ENCODE measurements at regions not wholly inside any gene's neighbourhood (a gene's known extent, or its start where the extent isn't known, plus 50 kb on each side); places are given as distances from the start of the nearest gene placed in this dataset.
"Not testable (repeated sequence)": the region's sequence is repeated elsewhere in the genome, so short reads cannot be mapped to it uniquely, and the experiment has no call there.

DNA sequence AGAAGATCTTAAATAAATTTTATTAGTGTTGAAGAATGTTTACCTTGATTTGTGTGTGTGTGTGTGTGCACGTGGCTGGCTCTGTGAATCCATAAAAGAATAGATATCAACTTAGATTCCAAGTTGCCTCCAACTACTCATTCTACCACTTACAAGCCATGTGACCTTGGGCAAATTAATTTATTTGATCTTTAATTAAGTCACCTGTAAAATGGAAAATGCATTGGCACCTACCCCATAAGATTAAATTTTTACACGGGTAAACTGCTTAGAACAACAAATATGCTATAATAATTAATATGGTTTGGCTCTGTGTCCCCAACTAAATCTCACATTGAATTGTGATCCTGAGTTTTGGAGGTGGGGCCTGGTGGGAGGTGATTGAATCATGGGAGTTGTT, 604.9 kb upstream of the NRG3 start:
- no peak for DNase-seq

DNA sequence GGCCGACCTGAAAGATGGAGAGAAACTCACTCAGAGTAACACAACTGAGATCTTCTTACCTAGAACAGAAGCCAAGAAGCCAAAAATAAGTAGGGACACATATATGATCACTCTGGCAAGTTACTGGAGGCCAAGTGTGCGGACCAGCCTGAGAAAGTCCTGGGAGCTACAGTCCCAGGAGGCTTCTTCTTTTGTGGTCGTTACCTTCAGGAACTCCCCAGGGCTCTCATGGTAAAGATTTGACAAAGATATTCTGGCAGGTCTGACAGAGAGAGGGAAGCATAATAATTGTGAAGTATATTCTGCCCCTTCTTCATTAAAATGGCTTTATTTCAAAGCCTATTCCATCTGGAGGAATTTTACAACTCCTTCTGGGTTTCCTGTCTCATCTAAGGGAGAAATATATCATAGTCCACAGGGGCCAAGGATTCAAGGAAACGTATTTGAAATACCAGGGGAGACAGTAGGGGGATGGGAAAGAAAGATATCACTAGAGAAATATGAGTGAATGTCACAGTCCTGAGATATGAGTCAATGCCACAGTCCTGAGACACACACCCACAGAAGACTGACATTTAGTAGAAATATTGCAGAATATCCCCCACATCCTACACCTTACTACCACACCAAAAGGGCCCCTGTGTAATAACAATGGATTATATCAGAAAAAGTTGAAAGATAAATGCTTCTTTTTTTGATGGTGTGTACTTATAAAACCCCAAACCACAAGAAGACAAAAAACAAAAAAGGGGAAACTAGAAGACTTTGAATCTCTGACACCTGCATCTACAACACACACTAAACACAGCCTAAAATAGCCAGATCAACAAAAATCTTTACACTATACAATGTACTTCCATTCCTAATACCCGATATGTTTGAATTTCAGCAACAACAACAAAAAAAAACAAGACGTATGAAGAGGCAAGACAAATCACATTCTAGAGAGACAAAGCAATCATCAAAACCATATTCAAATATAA, 594.2 kb upstream of the NRG3 start:
- DNase-seq: no peak

DNA sequence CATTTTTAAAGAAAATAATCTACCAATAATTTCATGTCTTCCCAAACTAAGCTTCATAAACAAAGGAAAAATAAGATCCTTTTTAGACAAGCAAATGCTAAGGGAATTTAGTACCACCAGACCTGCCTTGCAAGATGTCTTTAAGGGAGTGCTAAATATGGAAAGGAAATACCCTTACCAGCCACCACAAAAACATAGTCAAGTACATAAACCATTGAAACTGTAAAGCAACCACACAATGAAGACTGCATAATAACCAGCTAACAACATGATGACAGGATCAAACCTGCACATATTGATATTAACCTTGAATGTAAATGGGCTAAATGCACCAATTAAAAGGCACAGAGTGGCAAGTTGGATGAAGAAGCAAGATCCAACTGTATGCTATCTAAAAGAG, 586.5 kb upstream of the NRG3 start:
- no peak for DNase-seq

DNA sequence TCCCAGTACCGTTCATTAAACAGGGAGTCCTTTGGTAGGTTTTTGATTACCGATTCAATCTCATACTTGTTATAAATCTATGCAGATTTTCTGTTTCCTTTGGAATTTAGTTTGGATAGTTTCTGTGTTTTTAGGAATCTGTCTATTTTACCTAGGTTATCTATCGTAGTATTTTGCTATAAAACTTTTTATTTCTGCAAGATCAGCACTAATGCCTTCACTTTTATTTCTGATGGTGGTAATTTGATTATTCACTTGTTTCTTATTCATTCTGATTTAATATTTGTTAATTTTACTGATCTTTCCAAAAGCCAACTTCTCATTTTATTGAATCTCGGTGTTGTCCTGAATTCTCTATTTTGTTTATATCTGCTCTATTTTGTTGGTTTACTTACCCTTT, 577.7 kb upstream of the NRG3 start:
- no peak for DNase-seq

DNA sequence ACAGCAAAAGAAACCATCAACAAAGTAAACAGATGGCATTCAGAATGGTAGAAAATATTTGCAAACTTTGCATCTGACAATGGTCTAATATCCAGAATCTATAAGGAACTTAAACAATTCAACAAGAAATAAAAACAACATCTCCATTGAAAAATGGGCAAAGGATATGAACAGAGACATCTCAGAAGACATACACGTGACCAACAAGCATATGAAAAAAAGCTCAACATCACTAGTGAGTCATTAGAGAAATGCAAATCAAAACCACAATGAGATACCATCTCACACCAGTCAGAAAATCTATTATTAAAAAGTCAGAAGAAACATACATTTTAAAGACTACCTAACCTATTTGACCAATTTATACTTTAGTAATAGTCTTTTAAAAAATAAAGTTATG, 571.3 kb upstream of the NRG3 start:
- no peak for DNase-seq

DNA sequence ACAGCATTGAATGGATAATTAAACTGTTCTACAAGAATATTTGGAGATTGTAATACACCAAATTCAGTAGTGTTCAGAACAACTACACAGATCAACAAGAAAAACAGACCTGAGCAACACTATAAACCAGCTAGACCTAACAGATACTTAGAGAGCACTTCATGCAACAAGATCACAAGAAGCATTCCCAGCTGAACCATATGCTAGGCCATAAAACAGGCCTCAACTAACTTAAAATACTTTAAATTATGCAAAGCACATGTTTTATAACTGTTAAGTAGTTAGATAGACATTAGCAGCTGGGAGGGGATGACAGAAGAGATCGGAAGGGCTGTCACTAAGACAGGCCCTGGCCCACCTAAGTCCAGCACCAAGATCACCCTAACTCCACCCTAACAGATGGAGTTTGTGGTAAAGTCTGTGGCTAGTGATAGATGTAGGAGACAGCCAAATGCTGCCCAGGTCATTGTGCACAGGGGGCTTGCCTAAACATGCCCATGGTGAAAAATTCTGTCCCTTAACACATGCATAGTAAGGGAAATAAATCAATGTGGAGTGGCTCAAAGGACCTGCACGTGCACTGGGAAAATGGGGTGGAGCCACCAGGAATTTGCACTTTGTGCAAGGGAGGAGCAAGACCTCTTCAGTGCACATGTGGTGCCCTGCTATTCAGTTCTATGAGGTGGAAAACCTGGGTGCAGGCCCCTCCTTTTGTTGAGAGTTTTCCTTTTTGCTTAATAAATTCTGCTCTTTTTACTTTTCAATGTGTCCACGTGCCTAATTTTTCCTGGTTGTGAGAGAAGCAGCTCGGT, 567.8 kb upstream of the NRG3 start:
- no peak for DNase-seq

DNA sequence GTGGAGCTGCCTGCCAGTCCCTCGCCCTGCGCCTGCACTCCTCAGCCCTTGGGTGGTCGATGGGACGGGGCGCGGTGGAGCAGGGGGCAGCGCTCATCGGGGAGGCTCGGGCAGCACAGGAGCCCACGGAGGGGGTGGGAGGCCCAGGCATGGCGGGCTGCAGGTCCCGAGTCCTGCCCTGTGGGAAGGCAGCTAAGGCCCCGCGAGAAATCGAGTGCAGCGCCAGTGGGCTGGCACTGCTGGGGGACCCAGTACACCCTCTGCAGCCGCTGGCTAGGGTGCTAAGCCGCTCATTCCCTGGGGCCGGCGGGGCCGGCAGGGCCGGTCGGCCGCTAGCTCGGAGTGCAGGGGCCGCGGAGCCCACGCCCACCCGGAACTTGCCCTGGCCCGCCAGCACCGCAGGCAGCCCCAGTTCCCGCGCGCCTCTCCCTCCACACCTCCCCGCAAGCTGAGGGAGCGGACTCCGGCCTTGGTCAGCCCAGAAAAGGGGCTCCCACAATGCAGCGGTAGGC, 565.9 kb upstream of the NRG3 start:
- DNase-seq: no peak

DNA sequence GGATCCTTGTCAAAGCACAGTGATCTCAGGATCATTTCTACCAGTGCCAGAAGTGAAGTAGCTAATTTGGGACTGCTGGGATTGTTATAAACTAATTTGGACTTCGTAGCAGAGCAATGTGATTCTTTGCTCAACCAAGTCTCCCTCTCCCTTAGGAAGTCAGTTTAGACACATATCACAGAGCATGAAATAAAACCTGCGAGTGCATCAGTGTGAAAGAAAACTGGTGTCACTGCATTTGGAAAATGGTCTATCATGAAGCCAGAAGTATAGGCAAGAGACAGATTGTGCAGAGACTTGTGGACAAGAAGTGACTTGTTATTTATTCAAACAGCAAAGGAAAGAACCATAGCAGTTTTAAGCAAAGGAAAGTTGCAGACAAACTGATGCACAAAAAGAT, 560.5 kb upstream of the NRG3 start:
- DNase-seq: no peak

DNA sequence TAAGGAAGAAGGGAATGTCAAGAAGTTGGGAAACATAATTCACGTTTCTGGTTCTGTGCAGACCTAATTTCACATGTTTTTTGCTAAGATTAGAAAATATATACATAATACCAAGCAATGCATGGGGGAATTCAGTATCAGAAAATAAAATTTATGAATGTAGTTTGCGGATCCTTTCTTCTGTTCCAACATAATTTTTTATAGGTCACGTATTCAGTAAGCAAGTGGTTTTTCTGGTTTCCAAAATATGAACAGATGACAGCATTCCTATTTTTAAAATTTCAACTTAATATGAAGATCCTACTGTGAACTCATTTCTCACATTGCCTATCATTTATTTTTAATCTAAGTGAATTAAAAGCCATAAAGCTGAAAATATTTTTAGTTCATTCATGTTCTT, 560.0 kb upstream of the NRG3 start:
- DNase-seq: no peak

DNA sequence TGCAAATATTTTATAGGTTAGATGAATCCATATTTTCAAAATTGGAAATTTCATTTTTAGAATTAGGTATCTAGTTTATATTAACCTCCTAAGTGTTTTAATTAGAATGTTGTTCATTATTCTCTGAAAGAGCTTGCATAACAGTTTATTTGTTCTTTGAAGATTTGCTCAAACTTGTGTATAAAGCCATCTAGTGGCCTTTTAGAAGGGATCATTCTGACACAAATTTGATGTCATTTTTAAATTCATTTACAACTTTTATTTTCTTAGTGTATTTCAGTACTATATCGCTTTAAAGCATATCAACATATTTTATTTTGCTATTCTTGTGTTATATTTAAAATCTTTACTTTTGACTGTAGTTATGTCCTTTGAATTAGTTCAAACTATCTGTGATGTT, 527.0 kb upstream of the NRG3 start:
- DNase-seq: no peak

DNA sequence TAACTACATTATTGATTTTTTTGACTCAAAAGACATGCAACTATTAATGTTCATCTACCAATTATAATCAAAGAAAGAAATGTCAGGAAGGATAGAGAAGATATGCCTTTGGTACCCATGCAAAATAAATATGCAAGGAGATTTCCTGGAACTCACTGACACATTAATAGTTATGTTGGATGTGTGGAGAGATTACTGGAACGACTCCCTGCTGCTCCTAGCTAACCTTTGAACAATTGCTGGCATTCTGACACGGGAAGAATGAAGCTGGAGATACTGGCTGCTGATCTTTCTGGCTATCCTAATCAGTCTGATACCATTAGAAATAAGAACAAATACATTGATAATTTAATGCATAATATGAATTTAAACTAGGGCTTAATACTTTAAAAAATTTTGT, 507.9 kb upstream of the NRG3 start:
- no peak for DNase-seq

DNA sequence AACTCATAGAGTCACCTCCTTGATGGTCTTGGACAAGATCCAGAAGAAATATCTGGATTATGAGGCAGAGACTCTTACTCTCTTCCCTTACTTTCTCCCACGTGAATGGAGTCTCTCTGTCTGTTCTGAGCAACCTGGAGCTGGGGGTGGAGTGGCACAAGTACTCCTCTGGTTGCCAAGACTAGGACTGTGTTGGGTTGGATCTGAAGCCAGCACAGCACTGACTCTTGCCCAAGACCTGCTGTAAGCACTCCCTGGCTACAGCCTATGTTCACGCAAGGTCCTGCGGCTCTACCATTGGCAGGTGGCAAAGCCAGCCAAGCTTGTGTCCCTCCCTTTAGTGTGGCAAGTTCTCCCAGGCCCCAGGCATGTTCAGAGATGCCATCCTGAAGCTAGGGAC, 488.2 kb upstream of the NRG3 start:
- no peak for DNase-seq

DNA sequence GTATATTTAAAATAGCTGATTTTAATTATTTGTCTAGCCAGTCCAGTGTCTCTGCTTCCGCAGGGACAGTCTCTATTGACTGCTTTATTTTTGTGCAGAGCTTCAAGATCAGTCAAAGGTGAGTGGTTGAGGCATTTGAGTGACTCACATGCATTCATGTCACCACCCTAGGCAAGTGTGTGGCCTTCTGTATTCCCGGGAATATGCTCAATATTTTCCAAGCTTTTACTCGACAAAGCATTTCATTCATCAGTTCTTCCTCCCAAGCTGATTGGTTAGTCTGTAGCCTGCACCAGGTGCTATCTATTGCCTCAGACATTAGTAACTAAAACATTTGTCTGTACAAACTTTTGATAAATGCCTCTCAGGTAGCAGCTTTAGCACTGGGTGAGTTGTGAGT, 471.5 kb upstream of the NRG3 start:
- no peak for DNase-seq

DNA sequence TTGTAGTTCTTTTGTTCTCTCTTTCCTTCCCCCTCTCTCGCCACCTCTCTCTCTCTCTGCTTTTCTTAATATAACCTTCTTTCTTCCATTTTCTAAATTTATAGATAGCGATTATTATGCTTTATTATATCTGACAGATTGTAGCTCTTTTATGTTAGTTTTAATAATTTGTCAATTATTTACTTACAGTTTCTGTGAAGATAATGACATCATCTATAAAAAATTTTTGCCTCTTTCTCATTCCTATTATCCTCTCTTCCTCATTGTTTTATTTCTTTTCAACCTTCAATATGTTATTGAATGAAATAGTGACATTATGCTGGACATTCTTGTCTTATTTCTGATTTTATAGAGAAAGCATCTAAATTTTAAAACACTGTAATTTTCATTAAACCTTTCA, 469.6 kb upstream of the NRG3 start:
- DNase-seq: no peak

DNA sequence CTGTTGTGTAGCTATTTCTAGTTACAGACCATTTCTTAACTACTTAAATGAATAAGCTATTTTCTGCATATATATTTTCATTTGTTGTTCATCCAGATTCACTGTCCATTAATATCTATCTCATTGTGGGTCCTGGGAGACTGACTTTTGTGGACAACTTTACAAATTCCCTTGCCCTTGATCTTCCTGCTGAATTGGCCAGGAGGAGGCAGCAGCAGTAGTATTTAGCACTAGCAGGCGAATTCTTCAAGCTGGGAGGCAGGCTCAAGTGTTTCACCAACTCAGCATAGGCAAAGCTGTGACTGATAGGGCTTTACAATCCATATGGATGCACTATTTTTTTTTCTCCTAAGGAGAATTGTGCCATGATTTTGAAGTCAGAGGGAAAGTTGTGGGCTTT, 461.0 kb upstream of the NRG3 start:
- no peak for DNase-seq

DNA sequence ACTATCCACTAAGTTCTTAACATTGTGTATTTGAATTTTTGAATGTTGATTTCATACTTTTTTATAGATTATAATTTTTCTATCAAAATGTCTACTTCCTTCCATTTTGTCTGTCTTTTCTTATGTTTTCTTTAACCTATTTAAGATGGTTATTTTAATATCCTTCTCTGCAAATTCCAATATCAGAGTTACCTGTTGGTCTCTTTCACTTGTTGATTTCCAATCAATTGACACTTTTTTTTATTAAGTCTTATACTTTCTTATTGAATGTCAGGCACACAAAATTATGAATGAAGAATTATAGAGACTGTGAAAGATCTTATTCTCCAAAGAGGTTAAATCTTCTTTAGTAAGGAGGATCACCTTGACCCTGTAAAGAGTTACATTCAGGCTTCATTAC, 448.3 kb upstream of the NRG3 start:
- DNase-seq: no peak

DNA sequence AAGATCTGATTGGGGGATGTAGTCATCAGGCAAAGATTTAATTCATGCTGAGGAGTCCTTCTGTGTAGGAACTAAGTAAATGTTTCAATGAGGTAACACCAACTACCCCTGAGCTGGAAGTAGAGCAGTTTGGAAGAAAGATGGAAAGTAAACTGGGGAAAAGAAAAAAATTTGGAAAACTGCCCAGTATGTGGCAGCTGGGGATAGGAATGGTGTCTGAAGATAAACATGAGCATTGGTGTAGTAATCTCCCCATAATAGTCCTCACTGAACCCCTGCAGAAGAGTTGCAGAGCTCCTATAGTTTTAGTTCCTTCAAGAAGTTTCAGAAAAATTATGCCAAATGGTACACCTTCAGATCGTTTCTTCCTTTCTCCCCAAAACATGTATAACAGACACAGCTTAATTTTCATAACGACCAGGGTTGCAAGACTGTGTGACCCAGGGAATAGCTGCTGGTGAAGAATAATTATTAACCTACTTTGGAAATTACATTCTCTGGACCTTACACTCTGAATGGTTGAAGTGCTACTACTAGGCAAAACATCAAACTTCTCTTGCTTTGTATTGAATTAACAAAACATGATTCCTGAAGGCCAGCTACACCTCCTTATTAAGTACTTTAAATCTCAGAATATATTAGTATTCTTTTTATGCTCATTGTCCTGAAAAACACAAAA, 446.4 kb upstream of the NRG3 start:
- no peak for DNase-seq

DNA sequence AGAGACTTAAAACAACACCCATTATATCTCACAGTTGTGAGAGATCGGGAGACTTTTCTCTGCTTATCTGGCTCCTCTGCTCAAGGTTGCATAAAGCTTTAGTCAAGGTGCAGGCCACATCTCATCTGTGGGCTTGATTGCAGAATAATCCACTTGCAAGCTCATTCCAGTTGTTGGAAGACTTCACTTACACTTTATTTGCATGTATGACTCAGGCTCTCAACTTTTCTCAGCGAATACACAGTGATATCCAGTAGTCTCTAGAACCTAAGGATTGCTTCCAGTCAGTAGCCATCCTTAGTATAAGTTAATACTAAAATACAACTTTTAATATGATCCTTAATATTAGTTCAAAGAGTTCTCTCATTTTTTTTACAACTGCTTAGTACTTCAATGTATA, 435.5 kb upstream of the NRG3 start:
- DNase-seq: no peak

DNA sequence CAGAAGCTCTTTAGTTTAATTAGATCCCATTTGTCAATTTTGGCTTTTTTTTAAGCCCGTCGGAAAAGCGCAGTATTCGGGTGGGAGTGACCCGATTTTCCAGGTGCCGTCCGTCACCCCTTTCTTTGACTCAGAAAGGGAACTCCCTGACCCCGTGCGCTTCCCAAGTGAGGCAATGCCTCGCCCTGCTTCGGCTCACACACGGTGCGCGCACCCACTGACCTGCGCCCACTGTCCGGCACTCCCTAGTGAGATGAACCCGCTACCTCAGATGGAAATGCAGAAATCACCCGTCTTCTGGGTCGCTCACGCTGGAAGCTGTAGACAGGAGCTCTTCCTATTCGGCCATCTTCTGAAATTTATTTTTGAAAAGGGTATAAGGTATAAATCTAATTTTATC, 433.4 kb upstream of the NRG3 start:
- not testable (repeated sequence) for DNase-seq

DNA sequence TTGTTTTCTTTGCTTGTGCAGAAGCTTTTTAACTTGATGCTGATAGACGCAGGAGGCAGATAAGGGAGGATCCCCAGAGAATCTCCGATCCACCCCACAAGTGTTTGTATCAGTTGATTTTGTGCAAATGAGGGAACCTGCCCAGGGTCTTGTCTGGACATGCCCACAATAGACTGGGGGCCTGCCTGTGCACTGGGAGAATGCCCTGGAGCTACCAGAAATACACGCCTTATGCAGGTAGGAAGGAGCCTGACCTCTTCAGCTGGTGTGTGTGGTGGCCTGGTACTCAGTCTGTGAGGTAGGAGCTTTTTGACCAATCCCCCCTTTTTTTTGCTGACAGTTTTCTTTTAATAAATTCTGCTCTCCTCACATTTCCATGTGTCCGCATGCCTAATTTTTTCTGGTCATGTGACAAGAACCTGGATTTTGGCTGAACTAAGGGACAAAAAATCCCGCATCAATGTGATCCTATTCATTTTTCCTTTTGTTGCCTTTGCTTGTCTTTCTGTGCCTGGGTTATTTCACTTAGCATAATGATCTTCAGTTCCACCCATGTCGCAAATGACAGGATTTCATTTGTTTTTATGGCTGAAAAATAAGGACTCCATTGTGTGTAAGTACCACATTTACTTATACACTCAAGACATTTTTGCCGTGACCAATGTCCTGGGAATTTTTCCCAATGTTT, 430.6 kb upstream of the NRG3 start:
- no peak for DNase-seq

DNA sequence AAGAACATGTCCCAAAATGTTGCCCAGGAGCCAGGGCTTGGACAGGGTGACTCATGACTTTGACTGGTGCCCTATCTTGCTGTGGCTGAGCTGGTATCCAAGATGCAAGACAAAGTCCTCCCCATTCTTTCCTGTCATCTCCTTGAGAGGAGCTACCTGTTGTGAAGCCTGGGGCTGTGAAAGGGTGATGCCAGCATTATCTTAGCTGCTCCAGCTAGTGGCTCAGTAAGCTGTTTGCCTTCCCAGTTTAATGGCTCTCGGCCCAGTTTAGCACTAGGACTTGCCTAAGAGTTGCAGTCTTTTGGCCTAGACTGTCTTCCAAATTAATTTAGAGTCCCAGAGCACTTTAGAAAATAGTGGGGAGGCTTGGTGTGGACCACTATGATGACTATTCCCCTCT, 424.3 kb upstream of the NRG3 start:
- DNase-seq: no peak

DNA sequence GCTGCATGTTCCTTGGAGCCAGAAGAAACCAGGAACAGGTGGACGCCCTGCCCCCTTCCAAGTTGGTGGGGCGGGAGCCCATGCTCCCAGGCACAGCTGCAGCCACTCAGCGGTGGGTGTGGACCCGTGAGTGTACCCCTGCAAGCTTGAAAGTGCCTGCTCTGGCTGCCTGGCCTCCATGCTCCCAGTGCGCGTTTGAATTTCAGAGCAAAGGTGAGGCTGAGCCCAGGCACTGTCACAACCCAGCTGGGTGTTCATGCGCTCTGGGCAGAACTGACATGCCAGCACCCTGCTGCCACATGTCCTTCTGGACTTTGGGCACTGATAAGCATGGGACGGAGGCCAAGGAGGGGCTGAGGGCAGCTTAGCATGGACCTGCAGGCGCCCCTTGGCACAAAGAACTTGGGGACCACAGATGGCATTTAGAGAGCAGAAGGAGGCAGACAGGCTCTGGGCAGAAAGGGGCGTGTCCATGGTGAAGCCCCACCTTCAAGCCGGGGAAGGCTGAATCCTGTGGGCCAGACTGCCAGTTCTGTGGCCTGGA, 402.0 kb upstream of the NRG3 start:
- DNase-seq: no peak

Measured in right kidney (tissue), 1 donor.